Heart left ventricle (tissue), 13 donors: ENCODE measurements at regions not wholly inside any gene's neighbourhood (a gene's known extent, or its start where the extent isn't known, plus 50 kb on each side); places are given as distances from the start of the nearest gene placed in this dataset.

ENCODE experiments used
- CTCF ChIP-seq, 12 donors: fragments of 200-600 bp; sonication (generic) in 4 of 12; IDR thresholded peaks; one replicate each; pipeline versions ENCODE4 v1.5.0 to v1.8.0; 2018 to 2022; ENCODE audit warnings: antibody characterized with exemption in 12 of 12, mild to moderate bottlenecking in 5 of 12
- POLR2A ChIP-seq, 2 donors: fragments of 450-650 bp; IDR thresholded peaks; one replicate each; pipeline ENCODE4 v1.6.1; 2017; ENCODE audit warnings: antibody characterized with exemption in 2 of 2, mild to moderate bottlenecking in 2 of 2, moderate library complexity in 2 of 2
- donor health status: ischemic (EF 13 %, LVEDD 7.1; RV severe dilation, severe dysfunction).
- donor health status: DM: no; HTN: yes; CAD: no.
- donor health status: DM: no; HTN: no; CAD: no.
- donor health status: ischemic (EF 25% LVEDD 6.9; RV normal size, moderate dysfunction).
- donor health status: ischemic (EF 25% LVEDD 5.7; RV mildly dilated, moderate dysfunction).
- donor health status: ischemic (EF 35%, LVEDD 5.7; RV mildly dilated, moderate dysfunction).
- donor health status: nonischemic (EF 11% LVEDD 7.7; RV severe dilation, severe dysfunction).
- donor health status: DM: yes; HTN: yes; CAD: no.
- donor health status: PGD.
- donor health status: ischemic (EF 29% LVEDD 5.4; RV normal size, mild dysfunction).
- donor health status: nonischemic (EF 23%, LVEDD 6.1; RV moderate dilation, normal function).

DNA sequence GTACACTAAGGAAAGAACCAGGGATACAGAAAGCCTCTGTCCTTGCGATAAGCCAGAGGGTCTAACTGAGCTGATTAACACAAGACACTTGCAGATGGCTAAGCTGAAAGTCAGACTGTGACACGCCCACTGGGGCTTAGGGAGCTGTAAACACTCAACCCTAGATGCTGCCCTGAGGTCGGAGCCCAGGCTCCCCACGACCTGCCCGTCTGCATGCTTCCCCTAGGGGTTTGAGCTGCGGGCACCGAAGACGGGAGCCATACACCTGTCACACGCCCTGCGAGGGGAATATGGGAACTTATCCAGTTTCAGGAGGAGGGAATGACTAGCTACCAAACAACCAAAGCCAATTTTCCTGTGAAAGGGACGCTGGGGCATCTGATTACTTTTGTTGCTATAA, 96.0 kb downstream of the HTR5A start:
- no peak for TF ChIP-seq POLR2A (IDR thresholded peaks at IDR 0.05)
- TF ChIP-seq CTCF (IDR thresholded peaks at IDR 0.05): no peak
